ENCODE measurements at regions not wholly inside any gene's neighbourhood (a gene's known extent, or its start where the extent isn't known, plus 50 kb on each side); places are given as distances from the start of the nearest gene placed in this dataset.
"Not testable (repeated sequence)": the region's sequence is repeated elsewhere in the genome, so short reads cannot be mapped to it uniquely, and the experiment has no call there.

DNA sequence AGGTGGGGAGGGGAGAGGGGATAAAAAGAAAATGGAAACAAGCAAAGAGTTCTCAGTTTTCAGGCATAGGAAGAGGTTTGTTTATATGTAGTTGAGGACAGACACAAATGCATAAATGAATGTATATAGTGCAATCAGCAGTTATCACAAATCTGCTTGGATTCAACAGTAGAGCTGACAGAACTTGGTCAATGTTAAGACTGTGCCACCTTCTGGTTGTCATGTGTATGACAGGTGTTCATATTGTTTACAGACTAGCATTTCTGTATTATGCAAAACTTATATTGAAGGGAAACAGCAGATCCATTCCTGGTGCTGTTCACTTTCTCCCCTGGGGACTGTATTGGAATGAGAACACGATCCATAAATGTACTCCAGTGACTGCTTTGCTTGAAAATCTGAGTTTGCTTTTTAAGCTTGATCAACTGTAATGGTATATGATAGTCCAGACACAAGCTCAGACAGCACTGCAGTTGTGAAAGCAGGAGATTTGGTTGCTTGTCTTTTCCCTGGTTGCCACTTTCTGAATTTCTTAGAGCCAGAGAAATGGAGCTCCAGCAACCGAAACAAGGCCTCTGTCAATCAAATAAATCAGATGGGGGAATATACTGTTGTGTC, 319.5 kb upstream of the OBI1 start:
- DNase-seq, result peak; percentile 4 to 15

DNA sequence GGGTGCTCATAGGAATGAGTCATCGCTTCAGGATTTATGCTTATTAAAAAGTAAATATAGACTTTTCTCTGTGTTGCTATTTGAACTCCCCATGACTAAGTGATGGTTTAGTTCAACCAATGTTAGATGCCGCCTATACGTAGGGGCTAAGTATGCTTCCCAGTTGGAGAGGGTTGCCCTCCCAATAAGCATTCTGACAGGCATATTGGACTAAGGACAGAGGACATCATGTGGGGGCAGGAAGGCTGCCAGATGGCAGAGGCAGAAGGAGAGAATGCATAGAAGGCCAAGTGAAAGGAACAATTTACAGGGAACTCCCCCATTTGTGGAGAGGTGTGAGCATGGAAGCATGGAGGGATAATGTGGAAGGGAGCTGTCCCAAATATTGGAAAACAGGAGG, 318.4 kb upstream of the OBI1 start:
- DNase-seq, result no peak

DNA sequence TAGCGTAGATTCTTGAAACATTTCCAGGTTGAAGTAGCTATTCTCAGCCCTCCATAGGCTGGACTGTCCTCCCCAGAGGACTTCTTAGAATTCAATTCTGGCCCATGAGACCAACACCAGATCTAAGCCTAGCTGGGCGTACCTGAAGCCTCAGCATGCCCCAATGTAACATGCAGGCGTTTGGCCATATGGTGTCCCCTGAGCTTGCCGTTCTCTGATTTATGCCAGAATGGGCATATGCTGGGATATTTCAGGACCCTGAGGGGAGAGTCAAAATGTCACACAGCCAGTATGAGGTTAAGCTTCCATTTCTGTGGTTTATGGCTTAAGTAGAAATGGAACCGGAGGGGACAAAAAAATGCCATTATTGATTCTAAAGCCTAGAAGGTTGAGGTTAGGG, 317.7 kb upstream of the OBI1 start:
- DNase-seq, result no peak

DNA sequence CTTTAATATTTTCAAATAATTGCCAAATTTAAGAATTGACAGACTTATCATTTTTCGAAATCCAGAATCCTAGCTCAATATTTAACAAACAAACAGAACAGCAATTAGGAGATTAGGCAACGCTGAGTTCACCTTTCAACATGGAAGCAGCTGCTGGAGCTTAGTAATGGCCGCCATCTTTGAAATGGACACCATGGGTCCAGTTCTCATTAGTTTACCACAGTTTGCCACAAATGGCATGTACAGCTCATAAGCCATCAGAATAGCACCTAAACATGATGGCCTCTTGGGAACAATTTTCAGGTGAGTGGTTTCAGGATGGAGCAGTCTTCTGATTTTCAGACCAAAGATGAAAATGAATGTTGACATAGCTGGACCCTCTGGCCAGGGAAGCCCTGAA, 313.6 kb upstream of the OBI1 start:
- DNase-seq, result no peak

DNA sequence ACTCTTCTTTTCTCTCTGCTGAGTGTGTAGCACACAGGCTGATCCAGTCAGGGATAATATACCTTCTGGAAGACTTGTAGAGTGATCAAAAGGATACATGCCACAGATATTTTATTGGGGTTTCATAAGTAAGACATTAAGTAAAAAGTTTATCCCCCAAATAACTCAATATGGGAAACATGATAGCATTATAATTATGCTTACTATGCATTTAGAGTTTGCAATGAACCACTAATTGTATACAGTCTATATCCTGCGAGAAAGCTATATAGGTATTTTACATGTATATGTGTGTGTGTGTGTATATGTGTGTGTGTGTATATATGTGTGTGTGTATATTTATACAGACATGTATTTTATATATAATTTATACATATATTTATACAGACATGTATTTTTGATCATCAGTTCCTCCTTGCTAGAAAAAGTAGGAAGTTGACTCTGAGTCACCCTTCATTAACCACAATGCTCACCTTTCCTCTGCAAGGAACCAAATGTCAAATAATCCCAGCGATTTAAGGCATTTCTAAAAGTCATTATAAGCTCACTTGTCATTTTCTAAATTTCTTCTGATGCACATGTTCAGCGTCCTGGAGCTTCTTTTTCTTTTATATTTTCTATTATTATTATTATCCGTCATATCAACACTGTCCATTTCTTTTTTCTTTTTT, 312.5 kb upstream of the OBI1 start:
- DNase-seq, result no peak

DNA sequence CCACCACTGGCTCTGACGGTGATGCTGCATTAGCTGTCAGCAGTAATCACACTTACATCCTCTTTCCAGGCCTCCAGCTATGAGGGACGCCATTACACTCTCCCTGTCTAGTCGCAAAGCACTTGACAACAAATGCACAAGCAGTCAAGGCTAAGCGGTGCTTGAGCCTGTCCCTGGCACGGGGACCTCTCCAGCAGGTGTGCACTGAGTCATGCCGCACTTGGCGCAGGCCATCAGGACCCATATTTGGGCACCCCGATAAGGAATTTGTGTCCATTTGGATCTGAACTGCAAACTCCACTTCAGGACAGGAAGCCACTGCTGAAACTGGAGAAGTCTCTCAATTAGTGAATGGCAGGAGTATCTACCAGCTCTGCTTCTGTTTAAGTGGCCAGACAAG, 301.9 kb upstream of the OBI1 start:
- DNase-seq, result no peak

DNA sequence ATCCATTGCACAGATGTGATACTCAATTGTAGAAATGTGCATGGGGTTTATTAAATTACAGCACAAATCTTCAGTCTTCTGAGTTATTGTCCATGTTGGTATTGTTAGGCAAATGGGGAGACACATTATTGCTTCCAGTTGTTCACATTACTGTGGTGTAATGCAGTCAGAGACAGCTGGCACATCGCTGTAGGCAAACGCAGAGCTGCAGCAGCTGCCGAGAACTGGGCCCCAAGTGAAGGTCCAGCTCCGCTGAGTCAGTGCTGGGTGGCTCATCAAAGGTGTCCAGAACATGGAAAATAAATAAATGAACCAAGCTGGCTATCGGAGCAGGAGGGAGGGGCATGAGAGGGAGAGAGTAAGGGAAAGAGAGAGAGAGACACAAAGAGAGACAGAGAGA, 299.1 kb upstream of the OBI1 start:
- DNase-seq, result no peak

DNA sequence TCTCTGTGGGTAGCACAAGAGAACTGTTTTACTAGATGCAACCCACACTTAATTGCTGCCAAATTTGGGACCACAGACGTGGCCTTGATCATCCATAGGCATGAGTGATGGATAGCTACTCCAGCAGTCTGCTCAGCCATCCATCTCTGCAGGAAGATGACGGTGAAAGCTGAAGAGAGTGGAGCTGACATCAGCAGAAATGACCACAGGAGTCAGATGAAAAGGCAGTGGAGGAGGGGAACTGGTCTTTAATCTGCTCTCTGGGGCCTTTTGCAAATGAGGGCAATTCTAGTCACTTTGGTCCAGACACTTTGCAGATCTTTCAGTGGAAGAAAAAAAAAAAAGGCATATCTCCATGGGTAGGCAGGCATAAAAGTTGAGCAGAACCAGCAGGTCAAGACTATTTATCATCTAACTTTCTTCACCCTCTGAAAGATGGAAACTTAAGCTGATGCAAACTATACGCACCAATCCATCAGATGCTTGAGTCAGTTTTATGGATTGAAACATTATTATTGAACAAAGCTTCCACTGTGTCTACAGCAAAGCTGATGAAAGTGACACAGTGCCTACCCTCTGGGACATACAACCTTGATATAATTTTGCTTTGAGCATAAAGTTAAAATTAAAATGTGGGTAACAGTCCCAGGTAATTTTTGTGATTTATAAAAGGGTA, 281.6 kb upstream of the OBI1 start:
- no peak for DNase-seq

DNA sequence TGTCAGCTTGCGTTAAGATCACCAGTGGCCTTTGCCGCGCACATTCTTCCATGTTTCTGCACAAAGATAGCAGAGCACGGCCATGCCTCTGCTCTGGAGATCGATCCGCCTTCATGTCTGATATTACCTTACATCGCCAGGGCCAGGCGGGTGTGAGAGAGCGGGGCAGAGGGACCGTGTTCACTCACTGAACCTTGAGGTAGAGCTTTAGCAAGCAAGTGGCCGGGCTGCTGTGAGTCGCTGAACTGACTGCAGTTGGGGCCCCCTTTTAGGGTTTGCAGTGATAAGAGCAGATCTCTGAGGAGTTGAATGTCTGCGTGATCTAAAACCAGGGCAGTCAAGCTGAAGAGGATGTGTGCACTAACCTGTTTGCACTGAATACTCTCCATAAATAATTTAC, 275.4 kb upstream of the OBI1 start:
- DNase-seq, result no peak

DNA sequence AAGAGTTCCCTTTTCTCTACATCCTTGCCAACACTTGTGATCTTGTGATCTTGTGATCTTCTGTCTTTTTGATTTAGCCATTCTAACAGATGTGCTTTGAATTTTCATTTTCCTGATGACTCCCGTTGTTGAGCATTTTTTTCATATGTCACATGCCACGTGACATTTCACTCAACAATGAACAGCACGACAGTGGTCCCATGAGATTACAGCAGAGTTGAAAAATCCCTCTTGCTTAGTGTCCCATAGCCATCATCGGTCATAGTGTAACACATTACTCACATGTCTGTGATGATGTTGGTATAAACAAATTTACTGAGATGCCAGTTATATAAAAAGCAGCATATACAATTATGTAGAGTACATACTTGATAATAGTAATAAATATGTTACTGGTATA, 256.1 kb upstream of the OBI1 start:
- DNase-seq, result no peak

DNA sequence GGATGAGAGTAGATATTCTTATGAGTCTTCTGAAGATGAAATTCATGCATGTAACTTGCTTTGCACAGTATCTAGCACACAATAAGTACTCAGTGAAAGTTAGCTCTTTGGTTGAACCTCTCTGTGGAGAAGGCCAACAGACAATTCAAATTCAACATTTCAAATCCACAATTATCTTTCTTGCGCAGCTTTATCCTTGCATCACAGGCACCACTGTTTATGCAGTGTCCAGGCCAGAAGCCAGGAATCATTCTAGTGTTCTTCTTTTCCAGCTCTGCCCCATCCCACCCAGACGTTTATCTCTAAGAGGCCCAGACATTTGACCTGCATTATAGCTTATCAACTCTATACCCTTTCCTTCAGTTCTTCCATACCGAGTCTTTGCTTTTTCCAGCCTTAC, 254.7 kb upstream of the OBI1 start:
- no peak for DNase-seq

DNA sequence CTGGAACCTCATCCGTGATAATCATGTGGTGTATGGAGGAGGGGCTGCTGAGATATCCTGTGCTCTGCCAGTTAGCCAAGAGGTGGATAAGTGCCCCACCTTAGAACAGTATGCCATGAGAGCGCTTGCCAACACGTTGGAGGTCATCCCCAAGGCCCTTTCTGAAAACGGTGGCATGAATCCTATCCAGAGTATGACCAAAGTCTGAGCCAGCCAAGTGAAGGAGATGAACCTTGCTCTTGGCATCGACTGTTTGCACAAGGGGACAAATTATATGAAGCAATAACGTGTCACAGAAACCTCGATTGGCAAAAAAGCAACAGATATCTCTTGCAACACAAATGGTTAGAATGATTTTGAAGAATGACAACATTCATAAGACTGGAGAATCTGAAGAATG, 251.2 kb upstream of the OBI1 start:
- DNase-seq, result no peak

DNA sequence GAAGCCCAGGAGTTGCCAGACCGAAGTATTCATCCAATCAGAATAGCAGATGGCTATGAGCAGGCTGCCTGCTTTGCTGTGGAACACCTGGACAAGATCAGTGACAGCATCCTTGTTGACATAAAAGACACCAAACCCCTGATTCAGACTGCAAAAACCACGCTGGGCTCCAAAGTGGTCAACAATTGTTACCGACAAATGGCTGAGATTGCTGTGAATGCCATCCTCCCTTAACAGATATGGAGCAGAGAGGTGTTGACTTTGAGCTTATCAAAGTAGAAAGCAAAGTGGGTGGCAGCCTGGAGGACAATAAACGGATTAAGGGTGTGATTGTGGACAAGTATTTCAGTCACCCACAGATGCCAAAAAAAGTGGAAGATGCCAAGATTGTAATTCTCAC, 250.3 kb upstream of the OBI1 start:
- no peak for DNase-seq

DNA sequence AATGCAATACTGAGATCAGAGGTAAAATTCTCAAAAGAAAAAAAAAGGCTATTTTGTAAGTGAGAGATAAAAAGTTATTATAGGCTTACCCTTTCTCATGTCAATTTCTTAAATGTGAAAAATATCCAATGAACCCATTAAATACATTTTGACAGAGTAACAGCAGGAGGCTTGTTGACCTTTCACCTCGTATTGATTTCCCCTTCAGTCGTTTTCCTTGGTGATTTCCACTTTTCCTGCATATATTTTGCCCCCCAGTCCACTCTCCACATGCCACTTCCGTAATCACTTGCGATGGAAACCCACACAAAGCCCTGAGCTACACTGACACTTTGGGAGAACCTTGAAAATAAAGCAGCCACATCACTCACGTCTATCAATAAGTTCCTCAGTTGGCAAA, 248.1 kb upstream of the OBI1 start:
- no peak for DNase-seq

DNA sequence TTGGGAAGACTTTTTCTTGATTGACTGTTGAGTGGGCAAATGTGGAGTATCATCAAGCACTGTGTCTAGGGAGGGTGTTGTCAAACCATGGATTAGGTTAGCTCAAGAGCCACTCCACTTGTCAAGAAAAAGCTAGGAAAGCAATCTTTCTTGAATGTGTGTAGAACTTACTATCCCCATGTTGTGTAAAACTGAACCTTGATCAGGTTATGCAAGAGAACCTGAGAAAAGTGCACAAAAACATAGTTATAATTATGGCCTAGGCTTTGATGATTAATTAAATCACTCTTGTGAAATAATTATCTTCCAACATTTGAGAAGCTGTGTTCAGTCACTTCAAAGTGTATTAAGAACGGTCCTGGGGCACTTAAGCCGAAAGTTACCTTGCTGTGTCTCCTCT, 238.2 kb upstream of the OBI1 start:
- no peak for DNase-seq

DNA sequence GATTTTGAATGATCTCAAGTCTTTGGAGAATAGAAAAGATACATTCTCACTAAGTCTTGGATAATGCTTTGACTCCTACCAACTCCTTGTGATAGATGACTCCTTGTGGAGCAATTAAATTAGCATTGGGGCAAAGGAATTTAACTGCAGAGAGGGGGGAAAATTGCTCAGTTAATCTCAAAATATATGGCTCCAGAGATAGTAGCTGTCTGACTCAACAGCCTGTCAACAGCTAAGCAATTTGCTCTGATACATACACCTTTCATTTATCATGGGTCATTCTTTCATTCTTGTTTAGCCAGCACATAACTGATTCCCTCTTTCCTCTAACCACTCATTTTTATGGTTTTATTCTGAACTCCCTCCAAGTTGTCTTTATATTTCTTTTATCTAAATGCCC, 225.6 kb upstream of the OBI1 start:
- DNase-seq, result no peak

DNA sequence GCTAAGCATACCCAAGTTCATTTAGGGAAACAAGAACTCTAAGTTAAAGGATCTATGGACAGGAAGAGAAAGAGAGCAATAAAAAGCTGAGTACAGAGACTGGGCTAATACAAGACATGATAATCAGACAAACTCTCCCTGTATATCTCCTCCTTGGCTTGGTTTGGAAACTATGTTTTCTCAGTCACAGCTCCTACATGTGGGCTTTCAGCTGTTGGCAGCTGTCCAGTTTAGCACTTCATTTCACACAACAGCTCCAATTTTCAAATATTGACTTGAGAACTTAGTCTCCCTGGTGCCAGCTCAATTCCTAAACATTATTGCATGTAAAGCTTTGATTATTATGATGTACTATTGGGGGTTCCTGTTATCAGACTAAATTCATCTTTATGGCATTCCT, 222.8 kb upstream of the OBI1 start:
- DNase-seq, result no peak

DNA sequence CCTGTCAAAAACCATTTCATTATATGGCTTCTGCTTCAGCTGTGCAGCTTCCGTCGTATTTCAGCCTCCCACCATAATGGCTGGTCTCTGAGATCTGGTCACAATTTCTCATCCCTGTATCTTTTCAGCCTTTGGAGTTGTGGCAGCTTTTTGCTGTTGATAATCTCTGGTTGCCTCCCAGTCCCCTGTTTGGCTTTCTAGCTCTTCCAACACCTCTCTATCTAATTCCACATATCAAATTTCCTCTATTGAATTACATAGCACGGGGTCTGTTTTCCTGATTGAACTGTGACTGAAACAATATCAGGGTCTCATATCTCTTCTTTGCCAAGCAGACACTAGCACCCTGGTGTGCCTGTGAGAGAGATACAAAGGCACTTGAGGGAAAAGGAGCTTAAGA, 222.1 kb upstream of the OBI1 start:
- DNase-seq, result no peak

DNA sequence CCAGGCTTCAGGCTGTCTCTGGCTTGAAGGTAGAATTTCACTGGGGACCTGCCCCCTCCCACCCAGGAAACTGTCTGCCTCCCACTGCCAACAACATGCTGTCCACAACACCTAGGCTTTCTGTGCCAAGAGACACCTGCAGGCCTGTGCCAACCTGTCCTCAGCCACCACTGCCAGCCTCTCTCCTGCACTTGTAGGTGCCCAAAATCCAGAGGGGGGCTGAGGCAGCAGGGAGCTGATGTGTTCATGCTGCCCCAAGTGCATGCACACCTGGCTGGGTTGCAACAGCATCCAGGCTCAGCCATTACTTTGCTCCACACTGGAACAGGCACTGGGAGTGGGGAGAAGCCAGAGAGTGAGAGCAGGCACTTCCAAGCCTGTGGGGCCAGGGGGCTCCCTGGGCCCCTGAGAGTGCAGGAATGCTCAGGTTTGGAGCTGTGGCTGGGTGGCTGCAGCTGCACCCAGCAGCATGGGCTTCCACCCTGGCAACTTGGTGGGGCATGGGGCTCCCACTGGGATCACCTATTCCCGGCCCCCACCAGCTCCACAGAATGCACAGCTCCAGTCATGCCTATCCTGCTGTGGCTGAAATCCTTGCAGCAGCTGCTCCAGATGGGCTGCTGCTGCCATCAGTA, 218.1 kb upstream of the OBI1 start:
- no peak for DNase-seq

DNA sequence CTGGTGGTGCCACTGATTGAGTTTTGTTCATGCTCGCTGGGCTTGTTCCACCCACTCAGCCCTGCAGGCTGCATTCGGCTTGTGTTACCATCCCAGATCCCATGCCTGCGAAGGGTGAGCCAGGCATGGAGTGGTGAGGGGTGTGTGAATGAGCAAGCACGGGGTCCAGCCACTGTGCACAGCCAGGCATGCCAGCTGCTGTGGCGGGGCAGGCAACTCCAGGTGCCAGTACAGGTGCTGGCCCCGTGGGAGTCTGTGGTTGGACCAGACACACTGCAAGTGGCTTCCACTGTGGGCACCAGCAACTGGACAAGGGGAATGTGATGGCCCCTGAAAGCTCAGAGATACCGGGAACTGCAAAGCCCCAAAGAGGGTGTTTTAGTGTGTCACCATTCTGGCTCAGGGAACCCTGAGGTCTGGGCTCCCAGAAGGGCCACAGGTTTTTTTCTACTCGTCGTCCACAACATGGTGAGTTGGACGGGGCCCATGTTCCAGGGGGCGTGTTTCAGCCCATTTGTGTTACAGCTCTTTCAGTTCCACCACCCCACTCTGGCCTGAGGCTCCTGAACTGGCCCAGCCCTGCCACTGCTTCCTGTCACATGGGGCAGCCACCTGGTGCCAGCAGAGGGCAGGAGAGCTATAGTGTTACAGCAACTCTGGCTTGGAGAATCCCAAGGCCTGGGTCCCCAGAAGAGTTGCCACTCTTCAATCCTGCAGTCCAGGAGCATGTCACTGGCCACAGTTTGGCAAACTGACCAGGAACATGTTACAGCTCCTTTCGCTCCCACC, 217.0 kb upstream of the OBI1 start:
- DNase-seq, result peak; percentile 3 to 9

DNA sequence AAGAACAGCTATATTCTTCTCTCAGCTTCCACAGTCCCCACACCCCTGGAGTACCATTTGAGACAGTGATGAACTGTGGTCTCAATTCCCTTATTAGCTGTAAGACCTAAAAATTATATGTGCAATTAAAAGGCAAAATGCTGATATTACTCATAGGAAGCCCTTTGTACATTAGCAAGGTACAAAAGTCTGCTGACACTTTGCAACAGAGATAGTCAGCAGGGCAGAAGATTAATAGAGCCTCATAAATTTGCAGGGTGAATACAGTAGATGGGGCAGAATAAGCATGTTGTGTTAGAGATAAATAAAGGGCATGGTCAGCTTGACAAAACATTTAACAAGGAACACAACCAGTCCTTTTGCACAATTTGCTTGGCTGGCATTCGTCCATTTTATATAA, 210.0 kb upstream of the OBI1 start:
- no peak for DNase-seq

DNA sequence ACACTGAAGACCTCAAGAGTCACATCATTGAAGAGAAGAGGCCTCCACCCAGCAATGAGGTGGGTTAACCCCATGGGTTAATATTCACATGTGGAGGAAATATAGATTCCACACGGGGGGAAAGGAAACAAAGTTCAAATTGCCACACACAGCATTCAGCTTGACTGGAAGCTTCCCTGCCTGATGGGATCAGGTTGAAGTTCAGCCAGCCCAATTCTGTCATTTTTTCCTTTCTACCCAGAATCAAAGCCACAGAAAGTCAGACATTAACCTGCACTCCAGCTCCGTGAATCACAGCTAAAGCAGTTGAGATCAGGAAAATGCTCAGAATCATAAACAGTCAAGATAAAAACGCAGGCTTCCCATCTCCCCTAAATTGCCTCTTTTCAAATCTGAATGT, 208.7 kb upstream of the OBI1 start:
- DNase-seq, result no peak

DNA sequence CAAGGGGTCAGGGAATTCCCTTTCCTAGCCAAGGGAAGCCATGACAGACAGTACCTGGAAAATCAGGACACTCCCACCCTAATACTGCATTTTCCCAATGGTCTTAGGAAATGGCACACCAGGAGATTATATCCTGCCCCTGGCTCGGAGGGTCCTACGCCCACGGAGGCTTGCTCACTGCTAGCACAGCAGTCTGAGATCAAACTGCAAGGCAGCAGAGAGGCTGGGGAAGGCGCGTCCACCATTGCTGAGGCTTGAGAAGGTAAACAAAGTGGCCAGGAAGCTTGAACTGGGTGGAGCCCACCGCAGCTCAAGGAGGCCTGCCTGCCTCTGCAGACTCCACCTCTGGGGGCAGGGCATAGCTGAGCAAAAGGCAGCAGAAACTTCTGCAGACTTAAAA, 207.1 kb upstream of the OBI1 start:
- DNase-seq, result not testable (repeated sequence)

Measured in activated CD4-positive, alpha-beta T cell treated with anti-CD3 and anti-CD28 coated beads, Interleukin-2, amount 50 U/mL, for 48 hours (primary cell).